Ishikawa (cell line): ENCODE measurements at regions not wholly inside any gene's neighbourhood (a gene's known extent, or its start where the extent isn't known, plus 50 kb on each side); places are given as distances from the start of the nearest gene placed in this dataset.

Source experiments
- CEBPB ChIP-seq: IDR thresholded peaks from 2 replicates; pipeline ENCODE4 v1.6.1; 2012
- EP300 ChIP-seq: IDR thresholded peaks from 2 replicates; pipeline ENCODE4 v1.6.1; 2012; ENCODE audit warnings: borderline replicate concordance
- NFIC ChIP-seq: IDR thresholded peaks from 2 replicates; pipeline ENCODE4 v1.6.1; 2012
- RAD21 ChIP-seq: IDR thresholded peaks from 2 replicates; pipeline ENCODE4 v1.6.1; 2012; ENCODE audit warnings: low read depth
- TAF1 ChIP-seq: IDR thresholded peaks from 2 replicates; pipeline ENCODE4 v1.6.1; 2012; ENCODE audit warnings: low read depth, mild to moderate bottlenecking
- TCF12 ChIP-seq: IDR thresholded peaks from 2 replicates; pipeline ENCODE4 v1.6.1; 2012; ENCODE audit warnings: low read depth
- TEAD4 ChIP-seq: IDR thresholded peaks from 2 replicates; pipeline ENCODE4 v1.6.1; 2012
- YY1 ChIP-seq: IDR thresholded peaks from 2 replicates; pipeline ENCODE4 v1.6.1; 2012; ENCODE audit warnings: low read depth
- TF ChIP-seq, protein P1 (sequence below): IDR thresholded peaks from 2 replicates; pipeline ENCODE4 v1.6.1; 2012; ENCODE audit warnings: low read depth, mild to moderate bottlenecking
- TF ChIP-seq, protein P2 (sequence below): IDR thresholded peaks from 2 replicates; pipeline ENCODE4 v1.6.1; 2012

DNA sequence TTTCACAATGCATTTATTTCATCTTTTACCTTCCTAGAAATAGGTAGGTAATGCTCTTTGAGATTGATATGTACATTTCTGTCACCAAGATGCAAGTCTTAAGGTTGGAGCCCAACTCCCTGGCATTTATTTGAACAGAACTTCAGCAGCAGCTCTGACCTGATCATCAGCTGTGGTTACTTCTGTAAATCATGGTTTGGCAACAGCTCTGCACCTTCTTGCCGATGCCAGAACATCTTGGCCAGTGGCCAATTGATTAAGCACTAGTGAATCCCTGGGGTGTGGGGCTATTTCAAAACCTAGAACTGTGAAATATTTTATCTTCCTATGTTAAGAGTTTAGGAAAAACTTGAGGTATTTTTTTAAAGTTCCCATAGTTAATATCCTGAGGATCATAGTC is 124.8 kb upstream of the NYAP2 start:
- TF ChIP-seq CEBPB (no peak), TEAD4 (no peak), RAD21 (no peak), YY1 (no peak), EP300 (no peak), TCF12 (no peak), NFIC (peak; percentile 44), TAF1 (no peak)
- TF ChIP-seq, protein P1, sequence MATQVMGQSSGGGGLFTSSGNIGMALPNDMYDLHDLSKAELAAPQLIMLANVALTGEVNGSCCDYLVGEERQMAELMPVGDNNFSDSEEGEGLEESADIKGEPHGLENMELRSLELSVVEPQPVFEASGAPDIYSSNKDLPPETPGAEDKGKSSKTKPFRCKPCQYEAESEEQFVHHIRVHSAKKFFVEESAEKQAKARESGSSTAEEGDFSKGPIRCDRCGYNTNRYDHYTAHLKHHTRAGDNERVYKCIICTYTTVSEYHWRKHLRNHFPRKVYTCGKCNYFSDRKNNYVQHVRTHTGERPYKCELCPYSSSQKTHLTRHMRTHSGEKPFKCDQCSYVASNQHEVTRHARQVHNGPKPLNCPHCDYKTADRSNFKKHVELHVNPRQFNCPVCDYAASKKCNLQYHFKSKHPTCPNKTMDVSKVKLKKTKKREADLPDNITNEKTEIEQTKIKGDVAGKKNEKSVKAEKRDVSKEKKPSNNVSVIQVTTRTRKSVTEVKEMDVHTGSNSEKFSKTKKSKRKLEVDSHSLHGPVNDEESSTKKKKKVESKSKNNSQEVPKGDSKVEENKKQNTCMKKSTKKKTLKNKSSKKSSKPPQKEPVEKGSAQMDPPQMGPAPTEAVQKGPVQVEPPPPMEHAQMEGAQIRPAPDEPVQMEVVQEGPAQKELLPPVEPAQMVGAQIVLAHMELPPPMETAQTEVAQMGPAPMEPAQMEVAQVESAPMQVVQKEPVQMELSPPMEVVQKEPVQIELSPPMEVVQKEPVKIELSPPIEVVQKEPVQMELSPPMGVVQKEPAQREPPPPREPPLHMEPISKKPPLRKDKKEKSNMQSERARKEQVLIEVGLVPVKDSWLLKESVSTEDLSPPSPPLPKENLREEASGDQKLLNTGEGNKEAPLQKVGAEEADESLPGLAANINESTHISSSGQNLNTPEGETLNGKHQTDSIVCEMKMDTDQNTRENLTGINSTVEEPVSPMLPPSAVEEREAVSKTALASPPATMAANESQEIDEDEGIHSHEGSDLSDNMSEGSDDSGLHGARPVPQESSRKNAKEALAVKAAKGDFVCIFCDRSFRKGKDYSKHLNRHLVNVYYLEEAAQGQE, result no peak
- TF ChIP-seq, protein P2, sequence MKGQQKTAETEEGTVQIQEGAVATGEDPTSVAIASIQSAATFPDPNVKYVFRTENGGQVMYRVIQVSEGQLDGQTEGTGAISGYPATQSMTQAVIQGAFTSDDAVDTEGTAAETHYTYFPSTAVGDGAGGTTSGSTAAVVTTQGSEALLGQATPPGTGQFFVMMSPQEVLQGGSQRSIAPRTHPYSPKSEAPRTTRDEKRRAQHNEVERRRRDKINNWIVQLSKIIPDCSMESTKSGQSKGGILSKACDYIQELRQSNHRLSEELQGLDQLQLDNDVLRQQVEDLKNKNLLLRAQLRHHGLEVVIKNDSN, result no peak
